ENCODE measurements at regions not wholly inside any gene's neighbourhood (a gene's known extent, or its start where the extent isn't known, plus 50 kb on each side); places are given as distances from the start of the nearest gene placed in this dataset.

DNA sequence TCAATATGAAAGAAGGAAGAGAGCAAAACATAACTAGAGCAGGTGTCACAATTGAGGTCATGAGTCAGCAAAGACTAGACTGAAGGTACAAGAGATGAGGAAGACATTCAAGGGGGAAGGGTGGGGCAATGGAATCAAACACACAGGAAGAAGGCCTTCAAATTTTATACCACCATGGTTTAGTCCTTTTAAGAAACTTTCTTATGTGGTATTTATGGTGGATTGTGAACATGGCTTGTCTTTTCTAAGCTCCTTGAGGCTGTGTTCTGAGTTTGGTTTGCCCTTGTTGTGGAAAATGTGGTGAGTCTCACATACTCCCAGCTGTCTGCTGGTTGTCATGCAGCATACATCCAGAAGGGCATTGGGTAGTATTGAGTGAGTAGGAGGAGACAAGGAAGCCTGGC lies 62.1 kb downstream of the NABP1 start:
- no peak for TF ChIP-seq POLR2A (IDR thresholded peaks at IDR 0.05)
- TF ChIP-seq, protein P1, sequence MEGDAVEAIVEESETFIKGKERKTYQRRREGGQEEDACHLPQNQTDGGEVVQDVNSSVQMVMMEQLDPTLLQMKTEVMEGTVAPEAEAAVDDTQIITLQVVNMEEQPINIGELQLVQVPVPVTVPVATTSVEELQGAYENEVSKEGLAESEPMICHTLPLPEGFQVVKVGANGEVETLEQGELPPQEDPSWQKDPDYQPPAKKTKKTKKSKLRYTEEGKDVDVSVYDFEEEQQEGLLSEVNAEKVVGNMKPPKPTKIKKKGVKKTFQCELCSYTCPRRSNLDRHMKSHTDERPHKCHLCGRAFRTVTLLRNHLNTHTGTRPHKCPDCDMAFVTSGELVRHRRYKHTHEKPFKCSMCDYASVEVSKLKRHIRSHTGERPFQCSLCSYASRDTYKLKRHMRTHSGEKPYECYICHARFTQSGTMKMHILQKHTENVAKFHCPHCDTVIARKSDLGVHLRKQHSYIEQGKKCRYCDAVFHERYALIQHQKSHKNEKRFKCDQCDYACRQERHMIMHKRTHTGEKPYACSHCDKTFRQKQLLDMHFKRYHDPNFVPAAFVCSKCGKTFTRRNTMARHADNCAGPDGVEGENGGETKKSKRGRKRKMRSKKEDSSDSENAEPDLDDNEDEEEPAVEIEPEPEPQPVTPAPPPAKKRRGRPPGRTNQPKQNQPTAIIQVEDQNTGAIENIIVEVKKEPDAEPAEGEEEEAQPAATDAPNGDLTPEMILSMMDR (IDR thresholded peaks at IDR 0.05), result no peak

Measured in thyroid gland (tissue), 4 donors.